ENCODE measurements at regions not wholly inside any gene's neighbourhood (a gene's known extent, or its start where the extent isn't known, plus 50 kb on each side); places are given as distances from the start of the nearest gene placed in this dataset.

DNA sequence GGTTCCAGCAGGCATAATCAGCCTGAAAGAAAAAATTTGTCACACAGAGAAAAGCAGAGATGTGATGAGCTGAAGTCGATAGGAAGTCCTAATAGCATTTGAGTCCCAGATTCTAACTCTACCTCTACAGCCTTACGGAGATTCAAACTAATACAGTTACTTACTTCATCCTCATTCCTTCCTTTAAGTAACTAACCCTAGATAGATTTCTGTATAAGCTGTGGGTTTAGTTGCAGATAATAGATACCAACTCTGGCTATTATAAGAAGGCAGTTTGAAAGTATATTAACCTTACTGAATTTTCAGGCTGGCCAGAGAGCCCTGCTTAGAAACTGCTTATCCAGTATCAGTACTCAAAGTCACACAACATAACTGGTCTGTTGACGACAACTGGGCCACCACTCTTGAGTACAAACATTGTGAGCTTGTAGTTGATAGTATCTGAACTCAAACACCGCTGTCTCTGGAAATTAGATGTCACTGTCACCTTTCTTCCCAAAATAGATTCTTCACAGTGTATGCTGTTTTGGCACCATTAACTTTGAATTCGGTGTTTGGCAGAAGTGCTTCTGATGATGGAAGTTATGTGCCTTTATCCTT is 484.3 kb downstream of the DIPK2A start:
- no peak for TF ChIP-seq CTCF (conservative IDR thresholded peaks at IDR 0.05 in 1 of 2, IDR thresholded peaks at IDR 0.05 in 1 of 2; ENCODE audit: extremely low read depth in 1 of 2, insufficient read depth in 1 of 2, low read depth in 1 of 2, low read length in 2 of 2)
- TF ChIP-seq EZH2 (IDR thresholded peaks at IDR 0.05; ENCODE audit: borderline replicate concordance, low read length): no peak
